ENCODE measurements at regions not wholly inside any gene's neighbourhood (a gene's known extent, or its start where the extent isn't known, plus 50 kb on each side); places are given as distances from the start of the nearest gene placed in this dataset.

DNA sequence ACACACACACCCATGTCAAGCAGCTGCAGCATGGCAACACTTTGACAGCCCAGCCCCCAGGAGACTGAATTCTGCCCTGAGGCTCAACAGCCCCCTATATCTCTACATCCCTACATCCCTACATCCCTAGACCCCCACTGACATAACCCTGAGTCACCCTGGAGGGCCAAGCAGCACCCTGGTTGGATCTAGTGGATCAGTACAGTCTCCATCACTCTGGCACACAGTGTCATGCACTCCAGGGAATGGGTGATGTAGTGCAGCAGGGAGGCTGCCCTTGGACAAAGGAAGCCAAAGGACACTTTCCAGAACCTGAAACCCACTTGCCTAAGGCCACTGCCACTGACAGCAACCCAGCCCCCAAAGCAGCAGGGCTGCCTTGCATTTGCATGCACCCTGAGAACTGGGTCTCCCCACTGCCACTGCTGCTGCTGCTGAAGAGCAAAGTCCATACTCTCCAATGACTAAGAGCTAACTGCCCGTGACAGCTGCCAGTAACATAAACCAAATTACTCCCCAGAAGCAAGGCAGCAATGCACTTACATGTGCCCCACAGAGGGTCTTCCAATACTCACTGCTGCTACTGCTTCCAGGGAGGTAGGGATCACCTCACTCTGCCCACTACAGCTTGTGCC, 681.6 kb upstream of the KLHL29 start:
- H3K4me1 ChIP-seq (ENCODE audit: control insufficient read depth, insufficient read depth, low read length): no peaks in the 10 kb centered on the region
- H3K36me3 ChIP-seq (ENCODE audit: control insufficient read depth in 2 of 2, insufficient read depth in 1 of 2, low read length in 2 of 2): no peaks in the 10 kb centered on the region
- TF ChIP-seq ZNF514 (tag by site-specific recombination; IDR thresholded peaks at IDR 0.05) (no peak), ZBTB8A (tag by site-specific recombination; IDR thresholded peaks at IDR 0.05) (no peak), ZNF555 (tag by site-specific recombination; conservative IDR thresholded peaks at IDR 0.05) (no peak), GLI2 (tag by site-specific recombination; IDR thresholded peaks at IDR 0.05; ENCODE audit: borderline replicate concordance, low read depth) (no peak), SCRT1 (tag by site-specific recombination; IDR thresholded peaks at IDR 0.05; ENCODE audit: borderline replicate concordance) (no peak)
- TF ChIP-seq, protein P1, sequence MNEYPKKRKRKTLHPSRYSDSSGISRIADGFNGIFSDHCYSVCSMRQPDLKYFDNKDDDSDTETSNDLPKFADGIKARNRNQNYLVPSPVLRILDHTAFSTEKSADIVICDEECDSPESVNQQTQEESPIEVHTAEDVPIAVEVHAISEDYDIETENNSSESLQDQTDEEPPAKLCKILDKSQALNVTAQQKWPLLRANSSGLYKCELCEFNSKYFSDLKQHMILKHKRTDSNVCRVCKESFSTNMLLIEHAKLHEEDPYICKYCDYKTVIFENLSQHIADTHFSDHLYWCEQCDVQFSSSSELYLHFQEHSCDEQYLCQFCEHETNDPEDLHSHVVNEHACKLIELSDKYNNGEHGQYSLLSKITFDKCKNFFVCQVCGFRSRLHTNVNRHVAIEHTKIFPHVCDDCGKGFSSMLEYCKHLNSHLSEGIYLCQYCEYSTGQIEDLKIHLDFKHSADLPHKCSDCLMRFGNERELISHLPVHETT (tag by site-specific recombination; IDR thresholded peaks at IDR 0.05): no peak
- H3K4me3 ChIP-seq (ENCODE audit: low read depth, low read length): no peak overlapping the region
- ChIA-PET CTCF (no interaction called here), POLR2A (no interaction called here)
- no peak overlapping the region for H3K27ac ChIP-seq (ENCODE audit: extremely low read depth, low read depth, low read length)
- H3K9me3 ChIP-seq (ENCODE audit: control insufficient read depth, insufficient read depth, low read depth, low read length): no peaks in the 10 kb centered on the region

DNA sequence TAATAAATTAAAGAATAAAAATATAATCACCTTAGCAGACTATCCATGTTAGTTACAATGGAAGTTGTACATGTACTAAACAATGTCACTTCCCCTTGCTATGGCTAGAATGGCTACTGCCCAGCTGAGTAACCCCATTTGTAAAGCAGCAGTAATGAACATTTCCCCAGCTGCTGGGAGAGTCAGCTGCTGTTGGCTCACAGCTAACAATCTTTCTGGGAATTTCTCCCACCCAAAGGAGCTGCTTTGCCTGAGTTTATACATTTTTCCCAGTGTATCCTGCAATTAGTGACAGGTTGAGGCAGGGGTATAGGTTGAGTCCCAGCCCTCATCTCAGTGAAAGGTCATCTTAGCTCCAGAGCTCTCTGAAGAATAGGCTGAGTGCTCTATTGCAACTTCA, 665.6 kb upstream of the KLHL29 start:
- Histone ChIP-seq H3K4me3 (ENCODE audit: low read depth, low read length) (no peak overlapping the region), H3K4me1 (ENCODE audit: control insufficient read depth, insufficient read depth, low read length) (no peaks in the 10 kb centered on the region), H3K36me3 (ENCODE audit: control insufficient read depth in 2 of 2, insufficient read depth in 1 of 2, low read length in 2 of 2) (no peaks in the 10 kb centered on the region), H3K9me3 (ENCODE audit: control insufficient read depth, insufficient read depth, low read depth, low read length) (no peaks in the 10 kb centered on the region), H3K27ac (ENCODE audit: extremely low read depth, low read depth, low read length) (no peak overlapping the region)
- CTCF ChIA-PET: no interaction called here
- no peak for TF ChIP-seq ZNF341 (tag by site-specific recombination; IDR thresholded peaks at IDR 0.05; ENCODE audit: low read depth)
- TF ChIP-seq, protein P2, sequence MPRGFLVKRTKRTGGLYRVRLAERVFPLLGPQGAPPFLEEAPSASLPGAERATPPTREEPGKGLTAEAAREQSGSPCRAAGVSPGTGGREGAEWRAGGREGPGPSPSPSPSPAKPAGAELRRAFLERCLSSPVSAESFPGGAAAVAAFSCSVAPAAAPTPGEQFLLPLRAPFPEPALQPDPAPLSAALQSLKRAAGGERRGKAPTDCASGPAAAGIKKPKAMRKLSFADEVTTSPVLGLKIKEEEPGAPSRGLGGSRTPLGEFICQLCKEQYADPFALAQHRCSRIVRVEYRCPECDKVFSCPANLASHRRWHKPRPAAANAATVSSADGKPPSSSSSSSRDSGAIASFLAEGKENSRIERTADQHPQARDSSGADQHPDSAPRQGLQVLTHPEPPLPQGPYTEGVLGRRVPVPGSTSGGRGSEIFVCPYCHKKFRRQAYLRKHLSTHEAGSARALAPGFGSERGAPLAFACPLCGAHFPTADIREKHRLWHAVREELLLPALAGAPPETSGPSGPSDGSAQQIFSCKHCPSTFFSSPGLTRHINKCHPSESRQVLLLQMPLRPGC (tag by site-specific recombination; IDR thresholded peaks at IDR 0.05): no peak
- TF ChIP-seq ZNF112 (tag by site-specific recombination; IDR thresholded peaks at IDR 0.05): no peak
- no peak for TF ChIP-seq ZBTB8A (tag by site-specific recombination; IDR thresholded peaks at IDR 0.05)
- no peak for TF ChIP-seq ZNF596 (tag by site-specific recombination; IDR thresholded peaks at IDR 0.05)
- no peak for TF ChIP-seq HOXA7 (CRISPR knock-in tag; IDR thresholded peaks at IDR 0.05; ENCODE audit: borderline replicate concordance)
- no peak for TF ChIP-seq ZFP3 (tag by site-specific recombination; IDR thresholded peaks at IDR 0.05; ENCODE audit: low read depth)
- TF ChIP-seq, protein P3, sequence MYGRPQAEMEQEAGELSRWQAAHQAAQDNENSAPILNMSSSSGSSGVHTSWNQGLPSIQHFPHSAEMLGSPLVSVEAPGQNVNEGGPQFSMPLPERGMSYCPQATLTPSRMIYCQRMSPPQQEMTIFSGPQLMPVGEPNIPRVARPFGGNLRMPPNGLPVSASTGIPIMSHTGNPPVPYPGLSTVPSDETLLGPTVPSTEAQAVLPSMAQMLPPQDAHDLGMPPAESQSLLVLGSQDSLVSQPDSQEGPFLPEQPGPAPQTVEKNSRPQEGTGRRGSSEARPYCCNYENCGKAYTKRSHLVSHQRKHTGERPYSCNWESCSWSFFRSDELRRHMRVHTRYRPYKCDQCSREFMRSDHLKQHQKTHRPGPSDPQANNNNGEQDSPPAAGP (tag by site-specific recombination; IDR thresholded peaks at IDR 0.05): no peak
- TF ChIP-seq, protein P4, sequence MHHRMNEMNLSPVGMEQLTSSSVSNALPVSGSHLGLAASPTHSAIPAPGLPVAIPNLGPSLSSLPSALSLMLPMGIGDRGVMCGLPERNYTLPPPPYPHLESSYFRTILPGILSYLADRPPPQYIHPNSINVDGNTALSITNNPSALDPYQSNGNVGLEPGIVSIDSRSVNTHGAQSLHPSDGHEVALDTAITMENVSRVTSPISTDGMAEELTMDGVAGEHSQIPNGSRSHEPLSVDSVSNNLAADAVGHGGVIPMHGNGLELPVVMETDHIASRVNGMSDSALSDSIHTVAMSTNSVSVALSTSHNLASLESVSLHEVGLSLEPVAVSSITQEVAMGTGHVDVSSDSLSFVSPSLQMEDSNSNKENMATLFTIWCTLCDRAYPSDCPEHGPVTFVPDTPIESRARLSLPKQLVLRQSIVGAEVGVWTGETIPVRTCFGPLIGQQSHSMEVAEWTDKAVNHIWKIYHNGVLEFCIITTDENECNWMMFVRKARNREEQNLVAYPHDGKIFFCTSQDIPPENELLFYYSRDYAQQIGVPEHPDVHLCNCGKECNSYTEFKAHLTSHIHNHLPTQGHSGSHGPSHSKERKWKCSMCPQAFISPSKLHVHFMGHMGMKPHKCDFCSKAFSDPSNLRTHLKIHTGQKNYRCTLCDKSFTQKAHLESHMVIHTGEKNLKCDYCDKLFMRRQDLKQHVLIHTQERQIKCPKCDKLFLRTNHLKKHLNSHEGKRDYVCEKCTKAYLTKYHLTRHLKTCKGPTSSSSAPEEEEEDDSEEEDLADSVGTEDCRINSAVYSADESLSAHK (tag by site-specific recombination; IDR thresholded peaks at IDR 0.05): no peak
- TF ChIP-seq ZNF274 (IDR thresholded peaks at IDR 0.05; ENCODE audit: low read length): no peak
- TF ChIP-seq ZNF274 (tag by site-specific recombination; IDR thresholded peaks at IDR 0.05; ENCODE audit: borderline replicate concordance): no peak
- TF ChIP-seq ZNF394 (tag by site-specific recombination; IDR thresholded peaks at IDR 0.05; ENCODE audit: borderline replicate concordance): no peak
- no peak for TF ChIP-seq ZNF48 (tag by site-specific recombination; IDR thresholded peaks at IDR 0.05)
- no peak for TF ChIP-seq ZNF214 (tag by site-specific recombination; IDR thresholded peaks at IDR 0.05; ENCODE audit: borderline replicate concordance)
- no peak for TF ChIP-seq ZNF792 (tag by site-specific recombination; IDR thresholded peaks at IDR 0.05)
- TF ChIP-seq BCL11B (tag by site-specific recombination; IDR thresholded peaks at IDR 0.05; ENCODE audit: low read depth): no peak
- POLR2A ChIA-PET: no interaction called here

All from HEK293 (cell line).